HCT116 (cell line): ENCODE measurements at regions not wholly inside any gene's neighbourhood (a gene's known extent, or its start where the extent isn't known, plus 50 kb on each side); places are given as distances from the start of the nearest gene placed in this dataset.

Source experiments
- ATAC-seq: fragments of 200-7000 bp; cut with Tn5 transposase; 2 replicates; pipeline ENCODE4 v1.9.1; 2020; ENCODE audit warnings: mild to moderate bottlenecking, moderate library complexity
- BruUV-seq: library from RNA; stranded (reverse); fragments of 400-500 nt; replicated peaks from 2 replicates; lab custom pipeline; 2021; lab: Mats Ljungman, UMichigan
- CTCF ChIA-PET: fragments of 300-600 bp; sonication (Branson Sonifier 250); formaldehyde crosslinking; loops from one replicate; lab custom pipeline; 2021; ENCODE audit warnings: antibody characterized with exemption; lab: Charles Lee
- POLR2A ChIA-PET: fragments of 300-600, 350-600 bp; sonication (Branson Sonifier 250); formaldehyde crosslinking; loops from one replicate; lab custom pipeline; 2021; ENCODE audit warnings: antibody characterized with exemption; lab: Charles Lee
- RAD21 ChIA-PET, 2 experiments: fragments of 300-600 bp; sonication (Branson Sonifier 250); formaldehyde crosslinking; loops; one replicate each; lab custom pipeline; 2023; ENCODE audit warnings: low total read pairs in 2 of 2; ENCODE audit not compliant: uncharacterized antibody in 2 of 2, unreplicated experiment in 2 of 2, low non-redundant PET in 1 of 2; lab: Charles Lee
- DNase-seq: peaks from one replicate; pipeline ENCODE4 v3.0.0-alpha.2; 2010; ENCODE audit warnings: low read depth, low spot score
- H2AFZ ChIP-seq: fragments of 200-600 bp; shearing (Covaris generic), sonication (generic); 2 replicates; pipeline ENCODE4 v1.6.1; 2017; ENCODE audit warnings: low read depth, mixed run types, mixed read lengths, antibody characterized with exemption, low read length; ENCODE audit not compliant: poor library complexity, severe bottlenecking
- H3K27ac ChIP-seq: 2 replicates; pipeline ENCODE4 v1.5.1; 2012; ENCODE audit warnings: low read depth, low read length
- H3K27me3 ChIP-seq: fragments of 200-600 bp; sonication (generic); 2 replicates; pipeline ENCODE4 v1.6.1; 2016; ENCODE audit warnings: mixed run types, low read length, mixed read lengths; ENCODE audit not compliant: insufficient read depth
- H3K36me3 ChIP-seq, 2 experiments: fragments of 200-500 bp in 1 of 2; fragments of 200-600 bp in 1 of 2; sonication (Bioruptor generic) in 1 of 2; sonication (generic) in 1 of 2; 2 replicates each; pipeline versions ENCODE4 v1.5.1 to v1.6.1; 2014 to 2016; ENCODE audit warnings: low read length in 2 of 2, inconsistent platforms in 1 of 2, mixed read lengths in 1 of 2, mixed run types in 1 of 2; ENCODE audit not compliant: insufficient read depth in 2 of 2, control insufficient read depth in 1 of 2
- H3K4me1 ChIP-seq, 2 experiments: fragments of 200-600 bp in 1 of 2; sonication (generic) in 1 of 2; 2 replicates each; pipeline versions ENCODE4 v1.5.1 to v1.6.1; 2012 to 2017; ENCODE audit warnings: low read length in 2 of 2, inconsistent platforms in 1 of 2, mild to moderate bottlenecking in 1 of 2, mixed read lengths in 1 of 2, mixed run types in 1 of 2, moderate library complexity in 1 of 2; ENCODE audit not compliant: insufficient read depth in 2 of 2, control insufficient read depth in 1 of 2
- H3K4me2 ChIP-seq: fragments of 200-600 bp; sonication (generic); 2 replicates; pipeline ENCODE4 v1.6.1; 2017; ENCODE audit warnings: mixed run types, low read length, mixed read lengths
- H3K4me3 ChIP-seq, 2 experiments: fragments of 200-600 bp in 1 of 2; sonication (generic) in 1 of 2; replicated peaks in 1 of 2; 2 replicates each; pipeline ENCODE4 v1.5.1; 2011 to 2016; ENCODE audit warnings: low read length in 2 of 2, control low read depth in 1 of 2, low read depth in 1 of 2, mild to moderate bottlenecking in 1 of 2, mixed read lengths in 1 of 2, mixed run types in 1 of 2
- H3K79me2 ChIP-seq: fragments of 200-600 bp; sonication (generic); 2 replicates; pipeline ENCODE4 v1.6.1; 2017; ENCODE audit warnings: mild to moderate bottlenecking, mixed run types, low read length, moderate library complexity, mixed read lengths; ENCODE audit not compliant: insufficient read depth
- H3K9ac ChIP-seq: fragments of 200-600 bp; sonication (generic); 2 replicates; pipeline ENCODE4 v1.6.1; 2016; ENCODE audit warnings: low read length, mixed read lengths
- H3K9me2 ChIP-seq: fragments of 200-600 bp; sonication (generic), shearing (Covaris generic); 2 replicates; pipeline ENCODE4 v1.6.1; 2017; ENCODE audit warnings: mixed run types, mild to moderate bottlenecking, moderate library complexity; ENCODE audit not compliant: insufficient read depth
- H3K9me3 ChIP-seq, 2 experiments: fragments of 200-500 bp in 1 of 2; fragments of 200-600 bp in 1 of 2; sonication (Bioruptor generic) in 1 of 2; sonication (generic) in 1 of 2; 2 replicates each; pipeline ENCODE4 v1.6.1; 2014 to 2017; ENCODE audit warnings: low read length in 2 of 2, mixed read lengths in 2 of 2, inconsistent platforms in 1 of 2, low read depth in 1 of 2, mild to moderate bottlenecking in 1 of 2, mixed run types in 1 of 2, moderate library complexity in 1 of 2; ENCODE audit not compliant: control insufficient read depth in 1 of 2, insufficient read depth in 1 of 2
- H4K20me1 ChIP-seq: fragments of 200-600 bp; sonication (generic), shearing (Covaris generic); 2 replicates; pipeline ENCODE4 v1.6.1; 2017; ENCODE audit warnings: mixed run types, mild to moderate bottlenecking, moderate library complexity; ENCODE audit not compliant: insufficient read depth
- CBX3 ChIP-seq: IDR thresholded peaks from 2 replicates; pipeline ENCODE4 v1.6.1; 2012; ENCODE audit warnings: low read depth
- CEBPB ChIP-seq: IDR thresholded peaks from 2 replicates; pipeline ENCODE4 v1.6.1; 2012; ENCODE audit warnings: low read depth
- CTCF ChIP-seq, 3 experiments: fragments of 200-600 bp in 1 of 3; sonication (generic) in 1 of 3; IDR thresholded peaks in 2 of 3; conservative IDR thresholded peaks in 1 of 3; 2 replicates each; pipeline ENCODE4 v1.5.1; 2012 to 2017; ENCODE audit warnings: low read depth in 2 of 3, low read length in 2 of 3, antibody characterized with exemption in 1 of 3, borderline replicate concordance in 1 of 3, control low read depth in 1 of 3, mild to moderate bottlenecking in 1 of 3, mixed read lengths in 1 of 3, mixed run types in 1 of 3, moderate library complexity in 1 of 3; ENCODE audit not compliant: insufficient read depth in 1 of 3
- EGR1 ChIP-seq: IDR thresholded peaks from 2 replicates; pipeline ENCODE4 v1.6.1; 2012; ENCODE audit warnings: low read depth
- ELF1 ChIP-seq: IDR thresholded peaks from 2 replicates; pipeline ENCODE4 v1.6.1; 2012; ENCODE audit warnings: low read depth, borderline replicate concordance
- EZH2 ChIP-seq: fragments of 200-600 bp; sonication (generic); IDR thresholded peaks from 2 replicates; pipeline ENCODE4 v1.6.1; 2017; ENCODE audit warnings: antibody characterized with exemption, mixed run types
- EZH2phosphoT487 ChIP-seq: fragments of 200-600 bp; IDR thresholded peaks from 2 replicates; pipeline ENCODE4 v1.6.1; 2018; ENCODE audit warnings: antibody characterized with exemption, borderline replicate concordance
- FOSL1 ChIP-seq: IDR thresholded peaks from 2 replicates; pipeline ENCODE4 v1.6.1; 2012; ENCODE audit warnings: low read depth
- JUND ChIP-seq: IDR thresholded peaks from 2 replicates; pipeline ENCODE4 v1.6.1; 2012
- MAX ChIP-seq: IDR thresholded peaks from 2 replicates; pipeline ENCODE4 v1.6.1; 2012
- POLR2A ChIP-seq: IDR thresholded peaks from 2 replicates; pipeline ENCODE4 v1.7.0; 2011; ENCODE audit warnings: borderline replicate concordance; ENCODE audit not compliant: insufficient read depth, insufficient read length; ENCODE audit errors: extremely low read depth
- POLR2AphosphoS5 ChIP-seq: IDR thresholded peaks from 2 replicates; pipeline ENCODE4 v1.6.1; 2011; ENCODE audit warnings: mild to moderate bottlenecking, low read depth, low read length, moderate library complexity
- REST ChIP-seq: IDR thresholded peaks from 2 replicates; pipeline ENCODE4 v1.6.1; 2012; ENCODE audit warnings: low read depth
- SIN3A ChIP-seq: IDR thresholded peaks from 2 replicates; pipeline ENCODE4 v1.6.1; 2012; ENCODE audit warnings: low read depth
- SP1 ChIP-seq: IDR thresholded peaks from 2 replicates; pipeline ENCODE4 v1.6.1; 2012; ENCODE audit warnings: low read depth
- SRF ChIP-seq: IDR thresholded peaks from 2 replicates; pipeline ENCODE4 v1.6.1; 2012; ENCODE audit warnings: low read depth
- TCF7L2 ChIP-seq: IDR thresholded peaks from 2 replicates; pipeline ENCODE4 v1.7.0; 2011; ENCODE audit warnings: borderline replicate concordance, inconsistent platforms; ENCODE audit not compliant: insufficient read depth, insufficient read length; ENCODE audit errors: extremely low read depth
- YY1 ChIP-seq: IDR thresholded peaks from 2 replicates; pipeline ENCODE4 v1.6.1; 2011; ENCODE audit warnings: low read length, low read depth, moderate library complexity, mild to moderate bottlenecking; ENCODE audit not compliant: insufficient replicate concordance; ENCODE audit errors: extremely low read depth
- ZBTB33 ChIP-seq: IDR thresholded peaks from 2 replicates; pipeline ENCODE4 v1.6.1; 2011; ENCODE audit warnings: mild to moderate bottlenecking, low read length, moderate library complexity; ENCODE audit not compliant: insufficient replicate concordance; ENCODE audit errors: extremely low read depth
- ZFX ChIP-seq: fragments of 450-650 bp; IDR thresholded peaks from 2 replicates; pipeline ENCODE4 v1.6.1; 2017
- intact Hi-C: fragments of 100-400 bp; cut with micrococcal nuclease; formaldehyde crosslinking; loops from 2 replicates; pipeline ENCODE4 v1.10.0; 2022

GRCh38 chr18:34977838-34978532 lies 63.2 kb upstream of the MAPRE2 start:
- Histone ChIP-seq H3K4me1 (peaks cover 15 to 57% of the 10 kb centered on the region in 2 experiments), H3K79me2 (no peaks in the 10 kb centered on the region), H3K9ac (peak overlapping the region; percentile 25), H3K9me2 (no peaks in the 10 kb centered on the region), H2AFZ (peak overlapping the region; percentile 73), H3K27me3 (no peaks in the 10 kb centered on the region), H4K20me1 (no peaks in the 10 kb centered on the region), H3K9me3 (no peaks in the 10 kb centered on the region), H3K36me3 (no peaks in the 10 kb centered on the region), H3K27ac (no peak overlapping the region), H3K4me3 (peak overlapping the region; percentile 67 to 69), H3K4me2 (peak overlapping the region; percentile 98)
- no peak for DNase-seq
- intact Hi-C loops, result loop anchor here (5.0 kb wide), 1 partner anchor 51 kb away; no protein-coding TSS in a partner anchor
- POLR2A ChIA-PET, result interaction anchor here (0.8 kb wide), 1 partner anchor 49 kb away, joined by 3 read pairs; no protein-coding TSS in a partner anchor
- BruUV-seq, result no TSS peak
- TF ChIP-seq SP1 (0 out of 2 replicates have a peak, but pooled peaks have one; percentile 23), CEBPB (no peak), POLR2AphosphoS5 (no peak), EGR1 (no peak; the same call in 1 of the 2 replicates), MAX (peak; percentile 29; the same call in 1 of the 2 replicates), SIN3A (no peak), POLR2A (no peak), ZBTB33 (no peak), REST (no peak), JUND (0 out of 2 replicates have a peak, but pooled peaks have one; percentile 13), CTCF (IDR thresholded peaks at IDR 0.05 in 2 of 3, conservative IDR thresholded peaks at IDR 0.05 in 1 of 3; ENCODE audit: borderline replicate concordance in 1 of 3, insufficient read depth in 1 of 3, low read depth in 2 of 3, low read length in 2 of 3) (no peak), EZH2 (no peak), CBX3 (no peak), EZH2phosphoT487 (no peak), ELF1 (no peak), SRF (no peak), ZFX (no peak), YY1 (no peak), TCF7L2 (no peak), FOSL1 (no peak)
- ATAC-seq, result peak; percentile 30
- CTCF ChIA-PET, result interaction anchor here (1.4 kb wide), 1 partner anchor 14 kb away, joined by 3 read pairs; no protein-coding TSS in a partner anchor
- RAD21 ChIA-PET, result no interaction called here
